Stimulated activated CD8-positive, alpha-beta memory T cell treated with anti-CD3 and anti-CD28 coated beads, Interleukin-12 subunit alpha, Interleukin-12 subunit beta, amount 100 ng/mL, for 24 hours (primary cell): ENCODE measurements at regions not wholly inside any gene's neighbourhood (a gene's known extent, or its start where the extent isn't known, plus 50 kb on each side); places are given as distances from the start of the nearest gene placed in this dataset.

Source experiments
- DNase-seq: peaks from one replicate; pipeline ENCODE4 v3.0.0-alpha.2; 2020; ENCODE audit errors: extremely low read depth

DNA sequence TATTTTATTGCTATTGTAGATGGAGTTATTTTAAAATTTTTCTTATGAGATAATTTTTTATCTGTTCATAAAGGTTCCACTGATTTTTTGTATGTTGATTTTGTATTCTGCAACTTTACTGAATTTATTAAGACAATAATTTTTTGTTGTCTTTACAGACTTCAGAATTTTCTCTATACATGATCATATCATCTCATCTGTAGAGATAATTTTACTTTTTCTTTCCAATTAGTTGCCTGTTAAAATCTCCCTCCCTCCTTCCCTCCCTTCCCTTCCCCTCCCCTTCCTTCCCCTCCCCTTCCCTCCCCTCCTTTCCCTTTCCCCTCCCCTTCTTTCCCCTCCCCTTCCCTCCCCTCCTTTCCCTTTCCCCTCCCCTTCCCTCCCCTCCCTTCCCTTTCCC, 378.1 kb downstream of the SOCS6 start:
- DNase-seq: no peak

DNA sequence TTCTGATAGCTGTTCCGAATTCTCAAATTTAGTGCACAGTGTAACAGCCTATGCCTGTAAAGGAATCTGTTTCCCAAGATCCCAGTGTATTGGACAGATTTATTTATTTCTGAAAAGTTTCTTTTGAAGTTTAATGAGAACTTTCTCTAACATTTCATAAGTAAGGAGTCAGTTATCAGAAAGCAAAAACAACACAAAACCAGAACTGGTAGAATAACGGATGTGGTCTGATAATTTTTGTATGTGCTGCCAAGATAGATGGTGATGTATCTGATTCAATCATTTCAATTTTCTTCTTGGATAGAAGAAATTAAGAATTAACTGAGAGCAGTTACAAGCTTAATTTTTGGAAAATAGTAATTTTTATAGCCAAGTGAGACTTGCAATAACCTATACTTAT, 374.3 kb downstream of the SOCS6 start:
- DNase-seq: no peak

DNA sequence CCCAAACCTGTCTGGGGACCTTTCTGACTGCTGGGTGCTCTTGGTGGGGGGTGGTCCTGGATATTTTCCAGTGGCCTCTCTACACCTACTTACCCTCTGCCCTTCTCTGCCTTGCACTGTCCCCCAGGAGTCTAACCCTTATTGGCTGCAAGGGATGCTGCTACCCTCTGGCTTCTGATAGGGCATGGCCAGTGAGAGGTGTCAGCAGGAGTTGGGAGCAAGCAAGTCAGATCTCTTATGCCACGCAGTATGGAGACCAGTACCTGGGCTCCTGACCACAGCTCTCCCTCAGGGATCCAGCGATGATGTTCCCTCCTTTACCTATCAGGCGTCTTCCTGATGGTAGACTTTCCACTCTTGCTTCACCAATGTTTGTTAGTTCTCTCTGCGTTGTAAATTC, 373.7 kb downstream of the SOCS6 start:
- DNase-seq: no peak

DNA sequence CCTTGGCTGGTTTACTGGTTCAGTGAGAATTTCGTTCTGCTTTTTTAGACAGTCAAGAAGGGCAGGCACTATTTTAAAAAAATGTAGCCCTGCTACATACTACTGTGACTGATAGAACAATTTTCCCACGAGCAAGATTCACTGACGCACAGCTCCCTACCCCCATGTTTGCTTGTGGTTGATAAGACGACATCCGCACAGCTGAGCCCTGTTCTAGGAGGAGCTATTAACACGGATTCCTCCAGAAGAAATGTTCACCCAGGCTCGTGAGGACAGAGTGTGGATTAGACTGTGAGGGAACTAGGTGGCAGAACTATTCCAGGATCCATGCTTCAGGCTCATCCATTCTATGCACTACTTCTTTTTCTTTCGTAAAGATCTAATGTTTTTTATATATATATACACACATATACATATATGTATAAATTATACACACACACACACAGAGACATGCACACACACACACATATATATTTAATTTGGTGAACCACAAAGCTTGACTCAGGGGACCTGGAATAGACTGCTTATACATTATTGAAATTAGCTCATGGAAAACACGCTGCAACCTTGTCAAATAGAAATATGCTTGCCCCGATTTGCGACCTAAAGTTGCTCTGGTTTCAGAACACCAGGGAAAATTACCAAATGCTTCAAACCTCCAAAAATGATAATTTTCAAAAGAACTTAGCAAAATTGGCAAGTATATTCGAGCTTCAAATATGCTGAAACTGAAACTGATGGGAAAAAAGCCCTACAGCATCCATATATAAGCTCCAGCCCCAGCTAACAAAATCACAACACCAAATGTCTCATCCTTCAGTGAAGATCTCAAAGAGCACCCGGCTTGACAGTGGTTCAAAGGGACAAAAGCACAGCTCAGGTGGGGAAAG, 370.4 kb downstream of the SOCS6 start:
- DNase-seq: no peak

DNA sequence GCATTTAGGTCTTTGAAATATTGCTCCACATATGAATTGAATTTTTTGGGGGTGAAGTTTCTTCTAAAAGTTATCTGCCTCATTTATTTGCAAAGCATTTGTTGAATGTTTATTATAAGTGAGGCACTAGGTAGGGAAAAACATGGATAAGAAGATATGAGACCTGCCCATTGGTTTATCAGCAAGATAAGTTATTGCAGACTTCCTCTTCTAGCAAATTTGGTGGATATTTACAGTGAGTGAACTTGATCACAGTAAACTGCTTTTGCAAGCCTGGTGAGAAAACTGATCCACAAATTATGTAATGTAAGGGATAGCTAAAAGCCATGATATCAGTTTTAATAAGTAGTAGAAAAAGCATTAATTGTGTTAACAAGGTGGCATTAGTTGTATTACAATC, 364.8 kb downstream of the SOCS6 start:
- DNase-seq: no peak

DNA sequence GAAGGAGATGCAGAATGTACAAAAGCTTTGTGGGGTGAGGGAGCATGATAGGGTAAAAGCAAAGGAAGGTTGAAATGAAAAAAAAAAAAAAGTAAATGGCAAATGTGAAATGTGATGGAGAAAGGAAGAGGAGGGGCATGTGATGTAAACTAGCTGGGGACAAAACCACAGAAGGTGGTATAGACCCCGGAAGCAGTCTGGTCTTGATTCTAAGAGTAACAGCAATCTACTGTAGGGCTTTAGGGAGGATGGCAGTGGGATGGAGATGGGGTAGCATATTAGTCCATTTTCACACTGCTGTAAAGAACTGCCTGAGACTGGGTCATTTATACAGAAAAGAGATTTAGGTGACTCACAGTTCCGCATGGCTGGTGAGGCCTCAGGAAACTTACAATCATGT, 362.0 kb downstream of the SOCS6 start:
- DNase-seq: no peak

DNA sequence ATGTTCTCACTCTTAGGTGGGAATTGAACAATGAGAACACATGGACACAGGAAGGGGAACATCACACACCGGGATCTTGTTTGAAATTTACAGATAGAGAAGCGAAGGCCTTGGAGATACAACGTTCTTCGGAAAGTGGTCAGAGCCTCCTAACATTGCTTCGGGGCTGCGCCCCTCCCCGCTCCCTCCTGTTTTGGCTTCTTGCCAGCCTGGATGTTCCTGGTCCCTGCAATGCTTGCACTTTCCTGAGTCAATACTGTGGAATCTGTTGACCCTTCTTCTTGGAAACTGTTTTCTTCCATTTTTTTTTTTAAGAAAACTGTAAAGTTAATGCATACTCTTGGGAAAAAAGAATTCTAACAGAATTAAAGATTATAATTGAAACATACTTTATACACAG, 360.8 kb downstream of the SOCS6 start:
- DNase-seq: no peak

DNA sequence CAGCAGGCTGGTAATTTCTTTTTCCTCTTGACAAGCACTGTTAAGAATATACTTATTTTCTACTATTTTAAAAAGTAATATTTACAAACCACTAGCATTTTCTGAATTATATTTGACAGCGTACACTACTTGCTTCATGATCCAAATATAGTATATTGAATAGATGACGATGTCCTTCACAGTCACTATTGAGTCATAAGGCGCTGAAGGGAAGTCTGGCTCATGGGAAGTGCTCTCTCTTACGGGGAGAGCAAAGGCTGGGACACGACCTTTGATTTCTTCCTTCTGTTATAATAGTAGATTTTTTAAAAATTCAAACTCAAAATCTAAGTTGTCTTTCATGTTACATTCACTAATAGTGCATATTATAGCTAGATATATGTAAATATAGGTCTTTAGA, 357.1 kb downstream of the SOCS6 start:
- no peak for DNase-seq

DNA sequence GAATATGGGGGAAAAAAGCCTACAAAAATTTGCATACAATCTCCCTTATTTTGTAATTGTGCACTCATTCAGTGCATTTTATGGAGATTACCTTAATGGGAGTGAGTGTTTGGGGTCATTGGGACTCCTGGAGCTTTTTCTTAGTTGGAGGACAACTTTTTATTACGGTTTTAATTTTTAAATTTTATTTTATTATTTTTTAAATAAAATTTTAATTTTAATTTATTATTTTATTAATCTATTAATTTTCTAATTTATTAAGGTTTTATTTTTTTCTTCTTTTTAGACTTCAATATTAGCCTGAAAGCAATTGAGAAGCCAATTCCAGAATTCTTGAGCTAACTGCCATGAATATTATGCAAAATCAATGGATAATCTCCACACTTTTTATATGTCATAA, 355.0 kb downstream of the SOCS6 start:
- DNase-seq: no peak

DNA sequence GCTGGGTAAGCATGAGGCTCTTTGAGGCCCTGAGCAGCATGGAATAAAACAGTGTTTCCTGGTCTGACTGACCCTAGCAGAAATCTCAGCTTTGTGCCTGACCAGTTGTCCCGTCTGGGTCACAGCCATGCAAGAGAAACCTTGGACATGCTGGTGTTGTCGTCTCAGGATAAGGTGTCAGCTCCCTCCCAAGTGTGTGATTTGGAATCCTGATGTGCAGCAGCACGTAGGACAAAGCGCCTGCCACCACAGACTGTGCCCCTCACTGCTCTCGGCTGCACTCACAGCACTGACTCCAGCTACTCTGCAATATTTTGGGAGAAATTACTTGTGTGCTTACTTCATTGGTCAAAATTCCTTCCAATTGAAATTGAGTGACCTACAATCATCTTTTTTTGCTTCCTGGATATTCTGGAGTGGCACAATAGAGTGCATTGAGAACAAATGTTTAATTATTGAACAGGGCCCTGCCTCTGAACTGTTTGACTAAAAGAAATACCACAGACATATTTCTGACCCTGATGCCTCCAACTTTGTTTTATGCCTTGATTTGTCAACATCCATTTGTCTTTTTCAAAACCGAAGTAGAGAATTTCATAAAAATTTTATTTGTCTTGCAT, 352.4 kb downstream of the SOCS6 start:
- no peak for DNase-seq

DNA sequence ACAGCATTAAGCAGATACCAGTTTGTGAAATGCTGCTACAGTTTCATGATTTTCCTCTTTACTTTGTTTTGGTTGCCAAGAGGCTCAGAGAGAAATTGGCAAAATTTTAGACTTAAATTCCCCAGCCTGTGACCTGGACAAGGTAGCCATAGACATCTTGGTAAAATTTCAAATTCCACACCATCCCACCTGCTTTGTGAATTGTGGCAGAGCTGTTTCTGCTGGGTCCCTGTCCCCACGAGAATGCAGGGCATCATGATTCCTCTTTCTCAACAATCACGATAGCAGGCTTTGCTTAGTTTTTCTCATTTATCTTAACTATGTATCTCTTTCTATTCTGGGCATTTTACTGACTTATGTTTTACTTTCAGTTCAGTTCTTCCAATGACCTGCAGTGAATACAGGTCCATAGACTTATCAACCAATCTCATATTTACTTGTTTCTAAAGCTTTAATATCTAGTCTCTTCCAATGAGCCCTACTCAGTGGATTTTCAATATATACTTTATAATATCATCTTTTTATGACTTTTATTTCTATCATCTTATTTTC, 351.6 kb downstream of the SOCS6 start:
- no peak for DNase-seq

DNA sequence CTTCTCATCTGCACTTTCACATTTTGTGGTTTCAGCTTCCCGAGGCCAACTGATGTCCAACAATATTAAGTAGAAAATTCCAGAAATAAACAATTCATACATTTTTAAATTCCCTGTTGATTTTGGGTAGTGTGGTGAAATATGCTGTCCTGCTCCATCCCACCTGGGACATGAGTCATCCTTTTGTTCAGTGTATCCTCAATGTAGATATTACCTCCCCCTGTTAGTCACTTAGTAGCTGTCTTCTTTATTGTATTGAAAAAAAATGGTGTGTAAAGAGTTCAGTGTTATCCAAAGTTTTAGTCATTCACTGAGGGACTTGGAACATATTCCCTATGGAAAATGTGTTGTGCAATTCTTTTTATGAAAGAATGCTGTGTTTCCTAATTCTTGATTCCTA, 348.1 kb downstream of the SOCS6 start:
- DNase-seq: no peak

DNA sequence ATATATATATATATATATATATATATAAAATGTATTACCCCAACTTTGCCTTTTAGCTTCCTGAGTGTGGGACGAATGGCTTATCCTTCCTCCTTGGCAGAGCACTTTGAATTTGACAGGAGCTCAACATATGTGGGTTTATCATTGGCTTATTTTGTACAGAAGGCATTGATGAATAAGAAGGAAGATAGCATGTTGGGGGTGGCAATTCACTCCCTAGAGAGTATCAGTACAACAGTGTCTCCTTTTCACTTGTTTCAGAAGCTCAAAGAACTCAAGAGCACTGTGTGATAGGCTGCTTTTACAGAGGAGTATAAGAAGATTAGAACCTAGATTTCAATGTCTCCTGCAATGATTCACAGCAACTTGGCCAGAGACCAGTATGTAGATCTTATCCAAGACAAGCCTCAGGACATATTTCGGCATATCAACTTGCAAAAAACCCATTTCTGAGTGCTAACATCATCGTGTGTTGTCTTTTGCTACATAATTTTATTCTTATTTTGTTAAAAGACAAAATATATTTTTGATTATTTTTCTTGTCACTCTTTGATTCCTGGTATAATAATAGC, 345.8 kb downstream of the SOCS6 start:
- no peak for DNase-seq

DNA sequence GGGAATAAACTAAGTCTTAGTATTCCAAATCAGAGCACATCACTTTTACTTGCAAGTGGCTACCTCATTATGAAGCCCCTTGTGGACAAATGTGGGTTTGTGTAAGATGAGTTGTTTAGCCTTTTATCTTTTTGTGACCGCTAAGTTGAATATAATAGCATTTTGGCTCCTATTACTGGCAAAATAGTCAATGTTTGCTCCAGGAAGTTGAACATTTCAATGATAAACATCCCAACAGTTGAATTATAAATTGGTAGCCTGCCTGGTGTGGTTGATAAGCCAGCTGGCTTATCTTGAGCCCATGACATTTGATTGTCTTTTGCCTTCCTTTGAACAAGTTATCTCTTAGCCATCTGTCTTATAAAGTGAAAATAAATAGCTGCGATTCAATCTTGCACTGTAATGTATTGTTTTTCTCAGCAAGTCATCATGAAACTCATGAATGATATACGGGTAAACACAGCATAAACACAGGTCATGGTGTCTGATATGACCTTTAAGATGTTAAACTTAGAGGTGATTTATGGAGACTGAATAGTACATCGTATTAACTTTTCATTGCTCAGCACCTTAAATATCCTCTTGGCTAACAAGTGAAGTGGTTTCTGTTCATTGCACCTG, 338.4 kb downstream of the SOCS6 start:
- DNase-seq: no peak

DNA sequence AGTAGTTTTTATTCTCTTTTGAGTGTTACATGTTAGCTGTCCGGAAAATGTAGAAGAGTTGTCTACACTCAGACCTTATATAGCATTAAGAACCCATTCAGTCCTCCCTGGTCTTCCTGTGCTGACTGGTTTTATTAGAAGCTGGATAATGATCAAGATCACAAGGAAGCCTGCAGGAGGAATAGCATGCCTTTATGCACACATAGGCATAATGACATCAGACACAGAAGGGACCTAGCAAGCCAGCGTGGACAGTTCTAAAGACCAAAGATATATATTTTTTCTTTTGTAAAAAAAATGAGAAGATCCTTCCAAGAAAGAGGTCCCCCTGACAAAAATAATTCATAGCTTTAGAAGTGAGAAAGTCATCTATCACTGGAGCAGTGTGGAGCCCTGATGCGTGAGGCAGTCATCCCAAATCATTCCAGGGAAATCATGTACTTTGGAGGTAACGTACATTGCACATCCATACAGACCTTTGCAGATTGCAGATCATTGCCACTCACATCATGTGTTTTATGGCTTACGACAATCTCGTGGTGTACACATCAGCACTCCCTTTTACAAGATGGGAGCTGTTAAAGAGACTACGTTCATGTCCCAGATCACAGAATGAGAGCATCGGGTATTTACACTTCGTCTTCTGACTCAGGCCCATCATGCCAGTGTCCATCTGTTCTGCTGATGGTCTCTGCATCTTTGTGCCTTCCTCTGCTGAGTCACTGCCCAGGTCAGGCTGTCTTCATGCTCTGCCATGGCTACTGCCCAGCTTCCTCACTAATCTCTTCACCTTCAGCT, 334.0 kb downstream of the SOCS6 start:
- DNase-seq: no peak

DNA sequence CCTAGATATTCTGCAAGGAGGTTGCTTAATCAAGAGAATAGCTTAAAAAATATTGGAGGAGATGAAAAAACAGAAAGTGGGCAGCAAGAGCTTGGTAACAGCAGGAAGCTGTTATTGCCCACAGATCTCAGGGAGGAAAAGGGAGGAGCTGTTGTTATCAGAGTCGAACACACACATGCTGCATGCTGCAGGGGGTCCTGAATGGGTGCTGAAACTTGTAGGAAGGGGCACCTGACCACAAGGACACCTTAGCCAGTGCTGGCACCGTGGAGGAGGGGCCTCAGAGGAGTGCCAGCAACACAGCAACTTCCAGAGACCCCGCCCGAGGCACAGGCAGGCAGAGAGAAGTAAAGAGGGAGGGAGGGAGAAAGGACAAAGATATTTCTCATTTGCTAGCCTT, 332.9 kb downstream of the SOCS6 start:
- DNase-seq: no peak

DNA sequence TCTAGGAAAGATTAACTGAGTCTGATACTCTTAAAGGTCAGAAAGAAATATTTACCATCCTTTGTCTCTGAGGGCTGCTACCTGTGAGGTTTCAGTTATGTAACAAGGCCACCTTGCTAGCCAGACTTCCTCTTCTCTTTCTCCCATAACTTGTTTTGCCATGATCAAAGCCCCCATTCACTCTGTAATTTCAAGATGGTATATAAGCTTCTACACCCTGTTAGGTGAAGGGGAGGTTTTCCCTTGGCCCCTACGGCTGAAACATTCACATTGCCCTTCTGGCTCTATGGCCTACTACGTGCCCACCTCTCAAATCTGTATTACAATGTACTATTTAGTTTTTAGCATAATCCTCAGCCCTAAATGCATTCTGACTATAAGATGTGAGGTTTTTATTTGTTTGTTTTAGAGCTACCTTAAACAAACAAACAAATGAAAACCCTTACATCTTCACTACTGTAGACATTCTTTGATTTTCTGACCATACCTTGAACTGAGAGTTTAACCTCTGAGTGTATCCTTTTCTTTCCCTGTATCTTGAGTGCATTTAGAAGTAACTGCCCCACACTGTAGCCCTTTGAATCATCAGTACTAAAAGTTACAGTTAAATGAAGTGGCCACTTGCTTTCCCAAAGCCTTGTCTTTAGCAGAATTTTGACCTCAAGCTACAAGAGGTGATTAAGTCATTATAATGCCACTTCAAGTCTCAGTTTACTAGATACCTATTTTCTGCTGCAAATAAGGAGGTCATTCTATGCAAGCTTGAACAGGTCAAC, 332.2 kb downstream of the SOCS6 start:
- no peak for DNase-seq

DNA sequence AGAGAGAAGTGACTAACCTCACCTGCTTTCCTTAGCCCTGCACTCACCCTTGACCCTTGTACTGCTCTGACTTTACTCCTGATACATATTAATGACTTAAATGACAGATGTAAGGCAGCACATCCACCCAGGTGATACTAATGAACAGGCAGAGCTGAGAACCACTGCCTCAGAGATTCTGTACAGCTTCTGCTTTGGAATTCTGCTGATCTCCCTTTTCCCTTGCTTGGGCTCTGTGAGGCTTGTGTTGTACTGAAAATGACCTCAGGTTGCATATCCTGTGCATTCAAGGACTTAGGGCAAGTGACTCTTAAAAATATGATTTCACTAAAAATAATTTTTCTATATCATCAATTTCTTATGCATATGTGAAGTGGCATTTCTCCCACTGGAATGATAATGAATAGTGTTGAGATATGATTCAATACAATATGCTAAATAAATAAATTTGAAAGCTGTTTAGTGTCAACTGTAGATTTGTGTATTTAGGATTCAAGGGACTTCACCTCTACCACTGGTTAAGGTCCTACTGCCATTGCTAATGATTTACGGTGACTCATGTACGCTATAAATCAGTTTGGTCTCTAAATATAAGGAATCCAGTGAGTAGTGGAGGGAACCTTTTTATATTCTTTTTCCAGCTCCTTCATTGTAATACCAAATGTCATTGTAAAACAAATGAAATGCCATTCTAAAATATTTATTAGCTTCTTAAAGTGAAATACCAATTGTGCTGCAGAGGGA, 328.3 kb downstream of the SOCS6 start:
- no peak for DNase-seq

DNA sequence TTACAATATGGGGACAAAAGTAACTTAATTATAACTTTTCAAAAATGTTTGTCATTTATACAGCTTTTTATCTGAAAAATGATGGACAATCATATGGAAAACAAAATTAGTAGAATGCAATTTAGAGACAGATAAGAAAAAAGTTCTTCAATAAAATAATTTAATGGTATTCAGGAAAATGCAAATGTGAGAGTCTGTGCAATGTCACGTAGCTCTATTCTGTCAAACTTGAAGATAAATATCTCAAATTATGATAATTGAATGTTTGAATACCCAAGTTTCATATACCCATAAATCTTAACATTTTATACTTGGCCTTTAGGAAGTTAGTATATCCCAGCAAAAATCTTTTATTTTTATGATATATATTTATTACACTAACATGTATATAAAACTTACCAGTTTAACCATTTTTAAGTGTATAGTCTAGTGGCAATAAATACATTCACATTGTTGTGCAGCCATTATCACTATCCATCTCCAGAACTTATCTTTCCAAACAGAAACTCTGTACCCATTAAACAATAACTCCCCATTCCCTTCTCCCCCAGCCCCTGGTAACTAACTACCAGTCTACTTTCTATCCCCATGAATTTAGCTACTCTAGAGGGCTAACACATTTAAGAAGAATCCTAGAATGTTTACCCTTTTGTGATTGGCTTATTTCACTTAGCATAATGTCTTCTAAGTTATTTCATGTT, 311.5 kb downstream of the SOCS6 start:
- DNase-seq: no peak

DNA sequence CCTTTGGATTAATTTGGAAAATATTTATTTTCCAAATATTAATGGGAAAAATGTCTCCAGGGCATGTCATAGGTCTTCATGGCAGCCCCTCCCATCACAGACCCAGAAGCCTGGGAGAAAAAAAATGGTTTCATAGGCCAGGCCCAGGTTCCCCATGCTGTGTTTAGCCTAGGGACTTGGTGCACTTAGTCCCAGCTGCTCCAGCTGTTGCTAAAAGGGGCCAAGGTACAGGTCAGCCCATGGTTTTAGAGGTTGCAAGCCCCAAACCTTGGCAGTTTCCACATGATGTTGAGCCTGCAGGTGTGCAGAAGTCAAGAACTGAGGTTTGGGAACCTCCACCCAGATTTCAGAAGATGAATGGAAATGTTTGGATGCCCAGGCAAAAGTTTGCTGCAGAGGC, 309.6 kb downstream of the SOCS6 start:
- no peak for DNase-seq
